ENCODE measurements at regions not wholly inside any gene's neighbourhood (a gene's known extent, or its start where the extent isn't known, plus 50 kb on each side); places are given as distances from the start of the nearest gene placed in this dataset.
"Not testable (repeated sequence)": the region's sequence is repeated elsewhere in the genome, so short reads cannot be mapped to it uniquely, and the experiment has no call there.

DNA sequence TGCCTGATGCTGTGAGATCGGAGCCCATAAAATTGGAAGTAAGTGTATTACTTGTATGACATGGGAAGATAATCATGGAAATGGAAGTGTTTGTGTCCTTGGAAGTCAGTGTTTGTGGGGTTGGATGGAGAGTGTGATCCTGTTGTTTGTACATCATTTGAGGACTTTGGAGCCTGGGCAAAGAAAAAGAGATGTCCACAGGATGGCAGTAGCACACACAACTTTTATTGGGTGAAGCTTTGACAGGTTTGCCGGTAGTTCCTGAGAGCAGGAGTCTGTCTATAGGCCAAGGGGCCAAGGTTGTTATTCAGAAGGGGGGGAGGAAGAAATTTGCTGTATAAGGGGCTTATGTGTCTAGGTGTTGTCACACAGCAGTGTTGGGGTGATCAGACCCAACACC, 533.3 kb downstream of the RPIA start:
- DNase-seq (ENCODE audit: low spot score): peak; percentile 4

DNA sequence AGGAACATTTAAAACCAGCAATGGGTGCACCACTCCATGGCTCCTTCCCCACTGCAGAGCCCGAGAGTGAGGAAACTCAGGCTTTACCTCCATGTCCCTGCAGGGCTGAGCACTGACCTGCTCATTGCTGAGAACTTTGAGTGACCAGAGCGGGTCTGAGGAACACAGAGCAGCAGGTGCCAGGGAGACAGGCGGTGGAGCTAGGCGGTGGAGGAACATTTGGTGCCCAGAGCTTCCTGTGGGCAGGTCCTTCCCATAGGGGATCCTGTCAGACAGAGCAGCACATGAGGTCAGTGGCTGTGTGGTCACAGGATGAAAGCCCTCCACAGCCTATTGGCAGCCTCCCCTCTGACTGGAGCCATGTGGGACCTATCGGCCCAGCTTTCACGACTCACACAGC, 538.5 kb downstream of the RPIA start:
- not testable (repeated sequence) for DNase-seq (ENCODE audit: low spot score)

DNA sequence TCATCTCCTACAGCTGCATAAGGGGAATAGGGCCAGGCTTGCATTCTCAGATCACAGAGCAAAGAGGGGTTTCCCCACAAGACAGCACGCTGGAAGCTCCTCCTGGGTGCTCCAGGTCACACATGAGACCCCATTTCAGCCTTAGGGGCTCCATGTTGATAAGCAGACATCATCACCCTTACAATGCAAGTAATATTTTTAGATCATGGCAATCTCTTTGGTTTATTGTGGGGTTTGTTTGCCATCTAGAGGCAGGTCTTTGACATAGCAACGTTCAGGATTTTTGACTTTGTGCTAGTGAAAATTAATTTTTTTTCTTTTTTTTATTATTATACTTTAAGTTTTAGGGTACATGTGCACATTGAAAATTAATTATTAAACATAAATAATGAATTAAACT, 539.8 kb downstream of the RPIA start:
- DNase-seq (ENCODE audit: low spot score): not testable (repeated sequence)

DNA sequence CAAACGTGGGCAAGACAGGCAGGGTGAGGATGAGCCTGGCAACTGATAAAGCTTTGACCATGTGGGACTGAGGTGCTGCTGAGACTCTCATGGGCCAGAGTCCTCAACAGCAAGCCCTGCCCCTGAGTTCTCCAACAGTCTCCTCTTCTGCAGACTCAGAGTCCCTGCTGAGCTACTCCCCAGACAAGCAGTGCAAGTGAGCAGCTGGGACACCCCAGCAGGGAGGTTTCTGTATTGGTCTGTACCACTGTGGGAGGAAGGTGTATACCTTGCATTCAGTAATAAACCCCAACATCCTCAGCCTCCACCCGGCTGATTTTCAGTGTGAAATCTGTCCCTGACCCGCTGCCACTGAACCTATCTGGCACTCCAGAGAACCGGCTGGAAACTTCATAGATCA, 542.5 kb downstream of the RPIA start:
- DNase-seq (ENCODE audit: low spot score): not testable (repeated sequence)

DNA sequence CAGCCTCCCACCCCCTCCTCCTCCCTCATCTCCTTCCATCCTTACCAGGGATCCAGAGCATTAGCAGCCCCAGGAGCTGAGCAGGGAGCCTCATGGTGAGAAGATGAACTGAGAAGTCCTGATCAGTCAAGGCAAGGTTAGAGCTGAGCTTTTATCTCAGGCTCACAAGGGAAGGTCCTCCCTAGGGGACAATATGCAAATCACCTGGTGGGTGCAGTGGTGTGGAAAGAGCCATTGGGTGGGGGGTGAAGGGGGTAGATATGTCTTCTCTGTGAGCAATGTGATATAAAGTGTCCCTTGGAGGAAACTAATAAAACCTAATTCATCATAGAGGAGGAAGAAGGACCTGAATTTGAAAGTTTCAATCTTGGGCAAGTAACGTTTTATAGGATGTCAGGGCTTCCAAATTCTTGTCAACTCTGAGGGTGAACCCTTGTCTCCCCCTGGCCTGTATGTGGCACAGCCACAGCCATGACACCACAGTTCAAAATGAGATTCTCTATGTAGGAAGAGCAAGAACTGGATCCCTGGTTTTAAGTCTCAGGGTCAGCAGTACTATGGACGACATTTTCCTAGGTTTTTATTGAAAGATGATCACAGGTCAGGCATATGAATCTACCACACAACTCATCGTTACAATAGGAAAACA, 543.5 kb downstream of the RPIA start:
- not testable (repeated sequence) for DNase-seq (ENCODE audit: low spot score)

DNA sequence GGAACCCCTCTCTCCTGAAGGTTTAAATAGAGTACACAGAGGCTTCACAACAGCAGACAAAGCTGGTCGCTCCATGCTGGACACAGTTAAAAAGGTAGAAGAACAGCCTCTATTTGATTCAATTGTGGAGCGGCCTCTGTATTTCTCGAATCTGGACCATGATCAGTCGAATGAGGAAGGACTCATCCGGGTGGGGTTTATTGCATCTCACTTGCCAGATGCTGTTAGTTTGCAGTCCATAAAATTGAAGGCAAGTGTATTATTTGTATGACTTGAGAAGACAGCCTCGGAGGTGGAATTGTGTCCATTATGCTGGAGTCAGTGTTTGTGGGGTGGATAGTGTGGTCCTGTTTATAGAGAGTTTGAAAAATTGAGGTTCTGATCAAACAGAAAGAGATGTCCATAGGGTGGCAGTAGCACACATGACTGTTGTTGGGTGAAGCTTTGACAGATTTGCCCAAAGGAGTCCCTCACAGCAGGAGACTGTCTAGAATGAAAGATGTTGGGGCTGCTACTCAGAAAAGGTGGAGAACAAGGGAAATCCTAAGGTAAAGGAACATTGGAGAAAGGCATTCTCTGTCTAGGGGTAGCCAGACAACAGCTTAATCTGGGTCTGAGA, 545.5 kb downstream of the RPIA start:
- DNase-seq (ENCODE audit: low spot score): not testable (repeated sequence)

GRCh38 chr2:89237783-89238182, 546.3 kb downstream of the RPIA start:
- not testable (repeated sequence) for DNase-seq (ENCODE audit: low spot score)

GRCh38 chr2:89243114-89243700, 551.7 kb downstream of the RPIA start:
- DNase-seq (ENCODE audit: low spot score): not testable (repeated sequence)

DNA sequence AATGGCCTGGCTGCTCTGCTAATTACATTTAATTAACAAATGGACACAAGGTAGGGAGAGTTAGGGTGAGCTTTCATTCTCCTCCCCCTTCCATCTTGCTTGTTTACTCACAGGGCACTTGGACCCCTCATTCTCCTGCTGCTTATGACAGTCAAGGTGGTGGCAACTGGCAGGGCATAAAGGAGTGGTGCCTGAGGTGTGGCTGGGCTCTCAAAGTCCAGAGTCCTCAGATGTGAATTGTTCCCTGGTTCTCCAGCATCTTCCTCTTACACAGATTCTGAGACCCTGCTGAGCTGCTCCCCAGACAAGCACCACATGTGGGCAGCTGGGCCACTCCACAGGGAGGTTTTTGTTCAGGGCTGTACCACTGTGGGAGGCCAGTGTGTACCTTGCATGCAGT, 552.9 kb downstream of the RPIA start:
- not testable (repeated sequence) for DNase-seq (ENCODE audit: low spot score)

DNA sequence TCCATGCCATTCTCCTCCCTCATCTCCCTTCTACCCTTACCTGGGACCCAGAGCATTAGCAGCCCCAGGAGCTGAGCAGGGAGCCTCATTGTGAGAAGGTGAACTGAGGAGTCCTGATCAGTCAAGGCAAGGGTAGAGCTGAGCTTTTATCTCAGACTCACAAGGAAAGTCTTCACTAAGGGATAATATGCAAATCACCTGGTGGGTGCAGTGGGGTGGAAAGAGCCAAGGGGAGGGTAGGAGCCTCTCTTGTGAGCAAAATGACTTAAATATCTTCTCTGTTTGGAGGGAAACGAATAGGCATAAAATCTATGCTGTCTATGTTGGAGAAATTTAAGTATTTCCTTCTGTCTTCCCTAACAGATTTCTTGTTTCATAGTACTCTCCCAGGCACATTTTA, 554.0 kb downstream of the RPIA start:
- not testable (repeated sequence) for DNase-seq (ENCODE audit: low spot score)

GRCh38 chr2:89246027-89246426, 554.6 kb downstream of the RPIA start:
- not testable (repeated sequence) for DNase-seq (ENCODE audit: low spot score)

DNA sequence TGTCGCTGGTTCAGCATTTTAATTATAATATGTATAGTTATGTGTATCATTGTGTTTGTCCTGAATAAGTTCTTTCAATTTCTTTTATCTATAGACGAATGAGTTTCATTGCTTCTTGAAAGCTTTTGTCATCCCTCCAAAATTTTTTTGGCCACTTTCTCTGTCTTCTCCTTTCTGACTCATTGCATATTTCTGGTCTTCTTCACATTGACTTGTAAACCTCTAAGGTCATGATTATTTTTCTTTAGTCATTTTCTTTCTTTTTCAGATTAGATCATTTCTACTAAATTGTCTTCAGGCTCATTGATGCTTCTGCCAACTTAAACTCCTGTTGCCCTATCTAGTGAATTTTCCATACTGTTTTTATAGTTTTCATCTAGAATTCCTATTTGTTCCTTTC, 555.1 kb downstream of the RPIA start:
- DNase-seq (ENCODE audit: low spot score): not testable (repeated sequence)

GRCh38 chr2:89255013-89255412, 563.5 kb downstream of the RPIA start:
- DNase-seq (ENCODE audit: low spot score): not testable (repeated sequence)

GRCh38 chr2:89273443-89273842, 582.0 kb downstream of the RPIA start:
- not testable (repeated sequence) for DNase-seq (ENCODE audit: low spot score)

- DNase-seq (ENCODE audit: low spot score): not testable (repeated sequence)
Measured at GRCh38 chr2:89280536-89280935, 589.1 kb downstream of the RPIA start.

DNA sequence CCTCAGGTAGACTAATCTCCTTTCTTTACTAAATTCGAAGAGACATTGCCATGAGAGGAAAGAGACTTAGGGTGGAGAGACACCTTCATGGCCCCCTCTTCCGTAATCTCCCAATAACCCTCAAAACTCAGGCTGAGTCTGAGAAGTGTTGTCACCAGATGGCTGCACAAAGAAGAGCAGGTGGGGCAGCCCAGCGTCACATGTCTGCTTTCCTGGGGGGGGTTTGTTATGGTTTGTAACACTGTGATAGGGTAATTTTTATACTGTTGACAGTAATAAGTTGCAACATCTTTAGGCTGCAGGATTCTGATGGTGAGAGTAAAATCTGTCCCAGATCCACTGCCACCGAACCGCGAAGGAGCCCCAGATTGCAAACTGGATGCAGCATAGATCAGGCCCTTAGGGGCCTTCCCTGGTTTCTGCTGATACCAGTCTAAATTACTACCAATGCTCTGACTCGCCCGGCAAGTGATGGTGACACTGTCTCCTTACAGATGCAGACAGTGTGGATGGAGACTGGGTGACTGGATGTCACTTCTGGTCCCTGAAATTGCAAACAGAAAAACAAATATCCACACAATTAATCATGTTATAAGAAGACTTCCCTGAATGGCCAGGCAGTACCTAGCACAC, 595.1 kb downstream of the RPIA start:
- not testable (repeated sequence) for DNase-seq (ENCODE audit: low spot score)

- DNase-seq (ENCODE audit: low spot score): not testable (repeated sequence)
Measured at GRCh38 chr2:89287084-89287483, 595.6 kb downstream of the RPIA start.

GRCh38 chr2:89291717-89292298, 600.3 kb downstream of the RPIA start:
- not testable (repeated sequence) for DNase-seq (ENCODE audit: low spot score)

DNA sequence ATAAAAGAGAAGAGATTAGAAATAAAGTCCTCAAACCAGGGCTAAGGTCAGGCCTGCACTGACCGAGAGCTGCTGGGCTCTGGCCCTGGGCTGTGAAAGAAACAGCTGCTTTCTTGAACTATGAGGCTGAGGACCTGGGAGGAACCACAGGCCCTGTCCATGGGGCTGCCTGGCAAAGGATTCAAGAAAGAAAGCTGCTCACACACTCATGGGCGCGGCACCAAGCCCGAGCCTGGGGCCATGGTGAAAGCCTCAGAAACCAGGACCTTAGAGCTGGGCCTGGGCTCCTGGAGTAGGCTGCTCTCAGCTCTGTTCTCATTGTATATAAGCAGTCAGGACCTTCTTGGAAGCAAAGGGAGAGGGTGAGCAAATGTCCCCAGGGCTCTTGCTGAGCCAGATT, 601.9 kb downstream of the RPIA start:
- not testable (repeated sequence) for DNase-seq (ENCODE audit: low spot score)

GRCh38 chr2:89294335-89294734, 602.9 kb downstream of the RPIA start:
- DNase-seq (ENCODE audit: low spot score): not testable (repeated sequence)

GRCh38 chr2:89296820-89297398, 605.4 kb downstream of the RPIA start:
- not testable (repeated sequence) for DNase-seq (ENCODE audit: low spot score)

DNA sequence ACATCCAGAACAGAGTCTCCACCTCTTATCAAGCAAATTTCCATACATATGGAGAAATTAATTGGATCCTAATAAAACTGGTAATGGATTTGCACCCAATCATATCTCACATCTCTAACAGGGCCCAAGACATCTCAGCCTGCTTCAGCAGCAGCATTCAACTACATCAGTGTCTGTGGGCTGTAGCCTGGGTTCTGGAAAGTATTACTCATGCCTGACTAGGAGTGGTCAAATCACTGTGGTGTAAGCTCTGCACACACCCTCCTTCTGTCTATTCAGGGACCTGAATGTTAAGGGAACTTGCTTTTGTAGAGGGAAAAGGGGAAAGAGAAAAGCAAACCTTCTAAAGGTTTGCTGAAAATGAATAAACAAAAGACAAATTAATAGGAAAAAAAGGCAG, 607.7 kb downstream of the RPIA start:
- DNase-seq (ENCODE audit: low spot score): not testable (repeated sequence)

Measured in cerebellar cortex (tissue), 1 donor.